C4-2B (cell line): ENCODE measurements at regions not wholly inside any gene's neighbourhood (a gene's known extent, or its start where the extent isn't known, plus 50 kb on each side); places are given as distances from the start of the nearest gene placed in this dataset.

Experiments used
- CTCF ChIP-seq: fragments of 450-650 bp; conservative IDR thresholded peaks from 2 replicates; pipeline ENCODE4 v1.5.1; 2017; ENCODE audit warnings: mild to moderate bottlenecking
- ZFX ChIP-seq: fragments of 450-650 bp; IDR thresholded peaks from 2 replicates; pipeline ENCODE4 v1.6.1; 2017

- no peak for TF ChIP-seq CTCF
- TF ChIP-seq ZFX, result no peak
These were observed 223.7 kb upstream of the TSHZ2 start for GRCh38 chr20:52748285-52748932.
